Lower leg skin (tissue), 4 donors: ENCODE measurements at regions not wholly inside any gene's neighbourhood (a gene's known extent, or its start where the extent isn't known, plus 50 kb on each side); places are given as distances from the start of the nearest gene placed in this dataset.
A peak's percentile ranks its signal among the peaks of the same experiment; 100 is the strongest.

Experiments used
- DNase-seq, 2 donors: peaks; one replicate each; pipeline ENCODE4 v3.0.0-alpha.2; 2019; ENCODE audit warnings: low spot score in 2 of 2
- H3K4me3 ChIP-seq: fragments of 200-600 bp; sonication (generic); 2 replicates; pipeline ENCODE4 v1.5.1; 2017; ENCODE audit warnings: mild to moderate bottlenecking, low read depth; ENCODE audit not compliant: poor library complexity, severe bottlenecking
- POLR2A ChIP-seq, 2 donors: fragments of 450-650 bp; IDR thresholded peaks; one replicate each; pipeline ENCODE4 v1.6.1; 2016 to 2017; ENCODE audit warnings: antibody characterized with exemption in 2 of 2, mild to moderate bottlenecking in 1 of 2, moderate library complexity in 1 of 2
- WGBS, 2 donors: methylation state at CpG; one replicate each; pipeline ENCODE4 v1.1.5; 2018; 5-methylcytosine and 5-hydroxymethylcytosine counted together
- intact Hi-C: fragments of 100-400 bp; cut with DNase I; formaldehyde crosslinking; loops from one replicate; pipeline ENCODE4 v1.15.0; 2023; ENCODE audit warnings: low total_unique reads
- TF ChIP-seq, protein P1 (sequence below), 3 donors: fragments of 450-650 bp; IDR thresholded peaks; one replicate each; pipeline ENCODE4 v1.5.1; 2016; ENCODE audit warnings: antibody characterized with exemption in 3 of 3, mild to moderate bottlenecking in 3 of 3, moderate library complexity in 2 of 3

GRCh38 chr18:7383002-7383980 lies 152.4 kb downstream of the LRRC30 start:
- DNase-seq, result peak in 1 of 2 donors; percentile 50
- intact Hi-C loops, result no loop called here
- no peak for TF ChIP-seq POLR2A (IDR thresholded peaks at IDR 0.05)
- TF ChIP-seq, protein P1, sequence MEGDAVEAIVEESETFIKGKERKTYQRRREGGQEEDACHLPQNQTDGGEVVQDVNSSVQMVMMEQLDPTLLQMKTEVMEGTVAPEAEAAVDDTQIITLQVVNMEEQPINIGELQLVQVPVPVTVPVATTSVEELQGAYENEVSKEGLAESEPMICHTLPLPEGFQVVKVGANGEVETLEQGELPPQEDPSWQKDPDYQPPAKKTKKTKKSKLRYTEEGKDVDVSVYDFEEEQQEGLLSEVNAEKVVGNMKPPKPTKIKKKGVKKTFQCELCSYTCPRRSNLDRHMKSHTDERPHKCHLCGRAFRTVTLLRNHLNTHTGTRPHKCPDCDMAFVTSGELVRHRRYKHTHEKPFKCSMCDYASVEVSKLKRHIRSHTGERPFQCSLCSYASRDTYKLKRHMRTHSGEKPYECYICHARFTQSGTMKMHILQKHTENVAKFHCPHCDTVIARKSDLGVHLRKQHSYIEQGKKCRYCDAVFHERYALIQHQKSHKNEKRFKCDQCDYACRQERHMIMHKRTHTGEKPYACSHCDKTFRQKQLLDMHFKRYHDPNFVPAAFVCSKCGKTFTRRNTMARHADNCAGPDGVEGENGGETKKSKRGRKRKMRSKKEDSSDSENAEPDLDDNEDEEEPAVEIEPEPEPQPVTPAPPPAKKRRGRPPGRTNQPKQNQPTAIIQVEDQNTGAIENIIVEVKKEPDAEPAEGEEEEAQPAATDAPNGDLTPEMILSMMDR (IDR thresholded peaks at IDR 0.05), result no peak
- no peak overlapping the region for H3K4me3 ChIP-seq
- WGBS, 2 donors, result 70 to 76% methylated on average over 17 of the region's 17 CpGs

GRCh38 chr18:7388741-7389140 lies 157.9 kb downstream of the LRRC30 start:
- DNase-seq, result no peak
- WGBS, 2 donors, result 32 to 33% methylated on average over 5 of the region's 5 CpGs
- no peak overlapping the region for H3K4me3 ChIP-seq
- TF ChIP-seq, protein P1 (IDR thresholded peaks at IDR 0.05), result no peak
- TF ChIP-seq POLR2A (IDR thresholded peaks at IDR 0.05), result no peak
- intact Hi-C loops, result no loop called here

GRCh38 chr18:7390731-7391492 lies 160.0 kb downstream of the LRRC30 start:
- TF ChIP-seq, protein P1 (IDR thresholded peaks at IDR 0.05), result no peak
- no peak for TF ChIP-seq POLR2A (IDR thresholded peaks at IDR 0.05)
- no peak overlapping the region for H3K4me3 ChIP-seq
- intact Hi-C loops, result no loop called here
- DNase-seq, result no peak
- 73 to 76% methylated on average over 5 of the region's 5 CpGs for WGBS, 2 donors

DNA sequence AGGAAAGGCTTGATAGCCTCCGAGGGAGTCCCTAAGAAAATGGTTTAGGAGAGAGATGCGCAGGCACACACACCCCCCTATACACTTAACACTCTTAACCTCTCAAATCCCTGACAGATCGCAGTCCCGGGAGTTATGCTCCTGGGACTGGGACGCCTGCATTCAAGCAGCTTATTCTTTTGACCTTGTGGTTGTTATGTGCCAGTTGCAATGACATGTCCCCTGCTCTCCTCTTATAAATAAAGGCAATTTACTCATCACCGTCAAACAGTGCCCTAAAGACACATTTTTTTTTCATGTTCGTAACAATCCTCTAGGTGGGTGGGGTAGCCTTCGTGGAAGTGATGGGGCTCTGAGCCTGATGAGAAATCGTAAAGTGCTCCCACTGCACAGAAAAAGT lies 162.2 kb downstream of the LRRC30 start:
- no peak for DNase-seq
- intact Hi-C loops, result no loop called here
- 80 to 85% methylated on average over 9 of the region's 9 CpGs for WGBS, 2 donors
- no peak overlapping the region for H3K4me3 ChIP-seq
- TF ChIP-seq, protein P1 (IDR thresholded peaks at IDR 0.05), result no peak
- TF ChIP-seq POLR2A (IDR thresholded peaks at IDR 0.05), result no peak

DNA sequence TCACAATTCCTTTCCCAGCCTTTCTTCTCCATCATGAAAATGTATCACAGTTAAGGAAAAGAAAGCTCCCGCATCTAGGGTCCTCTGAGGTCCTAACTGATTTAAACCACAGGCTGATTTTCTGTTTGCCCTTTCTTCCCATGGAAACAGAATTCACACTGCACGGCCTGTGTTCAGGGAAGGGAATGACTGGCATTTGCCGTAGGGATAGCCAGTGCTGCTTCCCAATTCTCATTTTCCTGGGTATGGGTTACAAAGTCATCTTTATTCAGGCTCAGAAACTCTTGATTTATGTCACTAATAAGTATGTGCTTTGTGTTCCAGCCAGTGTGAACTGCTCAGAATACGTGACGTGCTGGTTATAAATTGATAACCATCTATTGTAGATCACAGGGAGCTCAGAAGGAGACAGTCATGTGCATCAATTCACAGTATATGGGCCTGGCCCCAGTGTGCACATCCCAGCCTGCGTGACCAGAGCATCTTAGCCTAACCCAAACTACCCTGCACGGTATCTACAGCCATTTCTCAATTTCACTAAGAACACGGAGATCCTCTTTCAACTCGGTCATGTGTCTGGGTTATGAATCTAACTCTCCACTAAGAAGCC lies 163.3 kb downstream of the LRRC30 start:
- 76 to 88% methylated on average over 9 of the region's 9 CpGs for WGBS, 2 donors
- intact Hi-C loops, result no loop called here
- no peak overlapping the region for H3K4me3 ChIP-seq
- DNase-seq, result no peak
- TF ChIP-seq, protein P1 (IDR thresholded peaks at IDR 0.05), result no peak
- TF ChIP-seq POLR2A (IDR thresholded peaks at IDR 0.05), result no peak
